ENCODE measurements at regions not wholly inside any gene's neighbourhood (a gene's known extent, or its start where the extent isn't known, plus 50 kb on each side); places are given as distances from the start of the nearest gene placed in this dataset.

DNA sequence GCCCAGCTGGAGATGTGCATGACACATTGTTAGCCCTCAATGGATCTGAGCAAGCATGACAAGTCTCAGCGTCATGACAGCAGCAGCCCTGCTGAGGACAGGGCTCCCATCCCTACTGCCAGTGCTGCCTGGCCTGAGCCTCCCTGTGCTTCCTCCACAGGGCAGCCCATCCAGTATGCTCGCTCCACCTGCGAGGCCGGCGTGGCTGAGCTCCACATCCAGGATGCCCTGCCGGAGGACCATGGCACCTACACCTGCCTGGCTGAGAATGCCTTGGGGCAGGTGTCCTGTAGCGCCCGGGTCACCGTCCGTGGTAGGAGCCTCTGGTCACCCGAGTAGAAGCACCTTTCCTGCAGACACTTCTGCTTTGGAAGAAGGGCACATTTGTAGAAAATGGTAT lies 85.8 kb upstream of the OSBPL11 start:
- TF ChIP-seq, protein P1, sequence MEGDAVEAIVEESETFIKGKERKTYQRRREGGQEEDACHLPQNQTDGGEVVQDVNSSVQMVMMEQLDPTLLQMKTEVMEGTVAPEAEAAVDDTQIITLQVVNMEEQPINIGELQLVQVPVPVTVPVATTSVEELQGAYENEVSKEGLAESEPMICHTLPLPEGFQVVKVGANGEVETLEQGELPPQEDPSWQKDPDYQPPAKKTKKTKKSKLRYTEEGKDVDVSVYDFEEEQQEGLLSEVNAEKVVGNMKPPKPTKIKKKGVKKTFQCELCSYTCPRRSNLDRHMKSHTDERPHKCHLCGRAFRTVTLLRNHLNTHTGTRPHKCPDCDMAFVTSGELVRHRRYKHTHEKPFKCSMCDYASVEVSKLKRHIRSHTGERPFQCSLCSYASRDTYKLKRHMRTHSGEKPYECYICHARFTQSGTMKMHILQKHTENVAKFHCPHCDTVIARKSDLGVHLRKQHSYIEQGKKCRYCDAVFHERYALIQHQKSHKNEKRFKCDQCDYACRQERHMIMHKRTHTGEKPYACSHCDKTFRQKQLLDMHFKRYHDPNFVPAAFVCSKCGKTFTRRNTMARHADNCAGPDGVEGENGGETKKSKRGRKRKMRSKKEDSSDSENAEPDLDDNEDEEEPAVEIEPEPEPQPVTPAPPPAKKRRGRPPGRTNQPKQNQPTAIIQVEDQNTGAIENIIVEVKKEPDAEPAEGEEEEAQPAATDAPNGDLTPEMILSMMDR (conservative IDR thresholded peaks at IDR 0.05; ENCODE audit: low read length), result no peak
- TF ChIP-seq EZH2phosphoT487 (IDR thresholded peaks at IDR 0.05; ENCODE audit: borderline replicate concordance, low read depth, low read length), result no peak
